ENCODE measurements at regions not wholly inside any gene's neighbourhood (a gene's known extent, or its start where the extent isn't known, plus 50 kb on each side); places are given as distances from the start of the nearest gene placed in this dataset.
A peak's percentile ranks its signal among the peaks of the same experiment; 100 is the strongest.

DNA sequence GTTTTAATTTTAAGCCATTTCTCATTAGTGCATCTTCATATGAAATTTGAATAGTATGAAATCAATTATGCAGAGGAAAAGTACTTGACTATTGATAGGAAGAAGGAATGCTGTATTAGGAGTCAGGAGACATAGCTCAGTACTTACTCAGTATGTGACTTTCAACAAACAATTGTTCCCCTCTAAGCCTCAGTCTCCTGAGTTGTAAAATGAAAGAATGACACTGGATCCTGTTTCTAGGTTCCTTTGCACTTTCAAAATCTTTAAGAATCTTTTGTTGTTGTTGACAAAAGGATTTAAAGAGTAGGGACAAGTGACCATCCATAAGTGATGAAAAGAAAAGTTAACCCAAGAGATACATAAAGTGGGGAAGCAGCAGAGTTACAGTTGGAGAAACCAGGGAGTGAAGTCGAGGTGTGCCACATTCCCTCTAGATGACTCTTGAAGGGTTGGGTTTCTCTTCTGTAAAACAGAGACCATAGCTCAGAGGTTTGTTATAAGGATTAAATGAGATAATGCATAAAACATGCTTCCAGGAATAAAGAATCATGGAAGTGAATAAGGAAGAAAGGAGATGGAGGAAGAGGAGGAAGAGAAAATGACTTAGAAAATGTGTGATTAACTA, 105.7 kb upstream of the KCNJ15 start:
- 95% methylated on average over 1 of the region's 1 CpG for WGBS
- DNase-seq (ENCODE audit: low read depth in 6 of 9, low spot score in 9 of 9), result no peak
- H3K4me3 ChIP-seq (ENCODE audit: low read length in 2 of 2), result no peak overlapping the region
- H3K4me1 ChIP-seq (ENCODE audit: control insufficient read depth in 2 of 2, insufficient read depth in 2 of 2, low read length in 2 of 2), result no peaks in the 10 kb centered on the region
- H3K36me3 ChIP-seq (ENCODE audit: control insufficient read depth in 2 of 2, insufficient read depth in 2 of 2, low read length in 1 of 2), result no peaks in the 10 kb centered on the region
- no peak overlapping the region for H3K27ac ChIP-seq (ENCODE audit: low read depth in 1 of 2, low read length in 1 of 2)
- H3K27me3 ChIP-seq (ENCODE audit: control insufficient read depth in 2 of 2, insufficient read depth in 1 of 2, low read length in 1 of 2), result no peaks in the 10 kb centered on the region
- H3K9me3 ChIP-seq (ENCODE audit: control insufficient read depth in 2 of 2, insufficient read depth in 1 of 2, low read length in 1 of 2), result no peaks in the 10 kb centered on the region

DNA sequence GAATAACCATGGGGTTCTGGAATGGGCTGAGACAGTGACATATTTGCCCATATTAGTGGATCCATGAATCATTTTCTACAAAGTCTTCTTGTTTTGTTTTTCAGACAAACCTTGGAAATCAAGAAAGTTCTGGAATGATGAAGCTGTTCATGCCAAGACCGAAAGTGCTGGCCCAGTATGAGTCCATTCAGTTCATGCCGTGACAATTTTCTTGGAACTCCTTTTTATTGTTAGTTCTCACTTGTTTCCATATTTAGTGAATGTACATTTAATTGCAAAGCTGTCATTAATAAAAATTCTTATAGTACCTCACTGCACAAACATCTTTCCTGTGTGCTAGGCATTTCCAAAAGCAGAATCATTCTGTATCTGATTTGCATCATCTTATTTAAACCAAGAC, 100.6 kb upstream of the KCNJ15 start:
- H3K27me3 ChIP-seq (ENCODE audit: control insufficient read depth in 2 of 2, insufficient read depth in 1 of 2, low read length in 1 of 2), result no peaks in the 10 kb centered on the region
- H3K27ac ChIP-seq (ENCODE audit: low read depth in 1 of 2, low read length in 1 of 2), result no peak overlapping the region
- WGBS, result 96% methylated on average over 2 of the region's 2 CpGs
- H3K4me3 ChIP-seq (ENCODE audit: low read length in 2 of 2), result no peak overlapping the region
- no peaks in the 10 kb centered on the region for H3K4me1 ChIP-seq (ENCODE audit: control insufficient read depth in 2 of 2, insufficient read depth in 2 of 2, low read length in 2 of 2)
- H3K36me3 ChIP-seq (ENCODE audit: control insufficient read depth in 2 of 2, insufficient read depth in 2 of 2, low read length in 1 of 2), result no peaks in the 10 kb centered on the region
- H3K9me3 ChIP-seq (ENCODE audit: control insufficient read depth in 2 of 2, insufficient read depth in 1 of 2, low read length in 1 of 2), result no peaks in the 10 kb centered on the region
- DNase-seq (ENCODE audit: low read depth in 6 of 9, low spot score in 9 of 9), result no peak

DNA sequence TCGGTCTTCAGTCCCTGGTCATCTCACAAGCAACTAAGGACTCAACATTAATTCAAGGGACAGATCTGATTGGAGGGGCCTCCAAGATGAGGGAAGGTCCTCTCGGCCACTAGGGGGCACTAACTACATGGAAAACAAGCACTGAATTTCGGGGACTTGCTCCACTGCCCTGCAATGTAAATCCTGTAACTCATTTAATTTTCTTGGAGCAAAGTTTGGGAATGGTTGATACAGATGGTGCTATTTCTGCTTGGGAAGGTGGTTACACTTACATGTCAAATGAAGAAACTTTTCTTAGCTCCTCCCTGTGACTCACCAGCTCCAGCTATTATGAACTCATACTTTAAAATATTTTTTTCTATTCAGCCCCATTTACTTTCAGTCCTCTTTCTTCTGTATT, 97.4 kb upstream of the KCNJ15 start:
- H3K9me3 ChIP-seq (ENCODE audit: control insufficient read depth in 2 of 2, insufficient read depth in 1 of 2, low read length in 1 of 2), result no peaks in the 10 kb centered on the region
- WGBS, result 17% methylated on average over 3 of the region's 3 CpGs
- H3K4me1 ChIP-seq (ENCODE audit: control insufficient read depth in 2 of 2, insufficient read depth in 2 of 2, low read length in 2 of 2), result no peaks in the 10 kb centered on the region
- no peak overlapping the region for H3K4me3 ChIP-seq (ENCODE audit: low read length in 2 of 2)
- no peaks in the 10 kb centered on the region for H3K36me3 ChIP-seq (ENCODE audit: control insufficient read depth in 2 of 2, insufficient read depth in 2 of 2, low read length in 1 of 2)
- peak; percentile 6 to 59 (median 39) for DNase-seq (ENCODE audit: low read depth in 6 of 9, low spot score in 9 of 9)
- H3K27ac ChIP-seq (ENCODE audit: low read depth in 1 of 2, low read length in 1 of 2), result no peak overlapping the region
- no peaks in the 10 kb centered on the region for H3K27me3 ChIP-seq (ENCODE audit: control insufficient read depth in 2 of 2, insufficient read depth in 1 of 2, low read length in 1 of 2)

GRCh38 chr21:38165466-38166172, 91.2 kb upstream of the KCNJ15 start:
- Histone ChIP-seq H3K4me1 (ENCODE audit: control insufficient read depth in 2 of 2, insufficient read depth in 2 of 2, low read length in 2 of 2) (no peaks in the 10 kb centered on the region), H3K36me3 (ENCODE audit: control insufficient read depth in 2 of 2, insufficient read depth in 2 of 2, low read length in 1 of 2) (no peaks in the 10 kb centered on the region), H3K4me3 (ENCODE audit: low read length in 2 of 2) (no peak overlapping the region), H3K9me3 (ENCODE audit: control insufficient read depth in 2 of 2, insufficient read depth in 1 of 2, low read length in 1 of 2) (no peaks in the 10 kb centered on the region), H3K27me3 (ENCODE audit: control insufficient read depth in 2 of 2, insufficient read depth in 1 of 2, low read length in 1 of 2) (peaks cover 0 to 2% of the 10 kb centered on the region in 2 donors), H3K27ac (ENCODE audit: low read depth in 1 of 2, low read length in 1 of 2) (no peak overlapping the region)
- no peak for DNase-seq (ENCODE audit: low read depth in 6 of 9, low spot score in 9 of 9)
- 87% methylated on average over 10 of the region's 10 CpGs for WGBS

DNA sequence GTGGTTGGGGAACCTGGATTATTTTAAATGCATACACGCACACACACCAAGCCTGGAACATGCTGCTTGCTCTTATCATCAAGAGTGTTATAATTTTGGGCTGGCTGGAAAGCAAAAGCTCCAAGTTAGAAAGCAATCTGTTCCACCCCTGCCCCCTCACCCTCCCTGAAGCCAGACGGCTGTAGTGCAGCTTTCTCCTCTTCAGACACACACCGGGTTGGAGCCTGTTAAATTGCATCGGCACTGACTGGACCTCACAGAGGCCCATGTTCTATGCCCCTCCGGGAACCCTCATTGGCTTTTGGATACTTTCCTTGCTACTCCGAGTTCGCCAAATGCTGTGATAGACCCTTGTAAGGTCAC, 90.6 kb upstream of the KCNJ15 start:
- Histone ChIP-seq H3K36me3 (ENCODE audit: control insufficient read depth in 2 of 2, insufficient read depth in 2 of 2, low read length in 1 of 2) (no peaks in the 10 kb centered on the region), H3K4me3 (ENCODE audit: low read length in 2 of 2) (no peak overlapping the region), H3K4me1 (ENCODE audit: control insufficient read depth in 2 of 2, insufficient read depth in 2 of 2, low read length in 2 of 2) (no peaks in the 10 kb centered on the region), H3K27me3 (ENCODE audit: control insufficient read depth in 2 of 2, insufficient read depth in 1 of 2, low read length in 1 of 2) (peaks cover 0 to 2% of the 10 kb centered on the region in 2 donors), H3K27ac (ENCODE audit: low read depth in 1 of 2, low read length in 1 of 2) (no peak overlapping the region), H3K9me3 (ENCODE audit: control insufficient read depth in 2 of 2, insufficient read depth in 1 of 2, low read length in 1 of 2) (no peaks in the 10 kb centered on the region)
- DNase-seq (ENCODE audit: low read depth in 6 of 9, low spot score in 9 of 9), result no peak
- 85% methylated on average over 7 of the region's 7 CpGs for whole genome bisulfite sequencing

DNA sequence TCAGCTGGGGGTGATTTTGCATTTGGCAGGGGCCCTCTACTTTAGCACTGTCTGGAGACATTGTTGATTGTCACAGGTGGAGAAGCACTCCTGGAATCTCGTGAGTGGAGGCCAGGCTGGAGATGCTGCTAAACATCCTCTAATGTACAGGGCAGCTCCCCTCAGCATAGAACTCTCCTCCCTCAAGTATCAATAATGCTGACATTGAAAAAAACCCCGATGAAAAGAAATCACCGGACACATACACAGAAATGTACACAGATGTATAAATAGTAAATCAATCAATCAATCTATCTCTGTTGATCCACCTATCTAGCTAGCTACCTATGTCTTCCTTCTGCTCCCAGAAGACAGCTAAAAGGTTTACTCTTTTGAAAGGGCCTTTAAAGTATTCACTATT, 89.4 kb upstream of the KCNJ15 start:
- Histone ChIP-seq H3K36me3 (ENCODE audit: control insufficient read depth in 2 of 2, insufficient read depth in 2 of 2, low read length in 1 of 2) (no peaks in the 10 kb centered on the region), H3K27ac (ENCODE audit: low read depth in 1 of 2, low read length in 1 of 2) (no peak overlapping the region), H3K4me3 (ENCODE audit: low read length in 2 of 2) (no peak overlapping the region), H3K27me3 (ENCODE audit: control insufficient read depth in 2 of 2, insufficient read depth in 1 of 2, low read length in 1 of 2) (peaks cover 0 to 2% of the 10 kb centered on the region in 2 donors), H3K4me1 (ENCODE audit: control insufficient read depth in 2 of 2, insufficient read depth in 2 of 2, low read length in 2 of 2) (no peaks in the 10 kb centered on the region), H3K9me3 (ENCODE audit: control insufficient read depth in 2 of 2, insufficient read depth in 1 of 2, low read length in 1 of 2) (no peaks in the 10 kb centered on the region)
- no peak for DNase-seq (ENCODE audit: low read depth in 6 of 9, low spot score in 9 of 9)
- WGBS, result 93% methylated on average over 3 of the region's 3 CpGs

GRCh38 chr21:38170283-38170682, 86.5 kb upstream of the KCNJ15 start:
- H3K27ac ChIP-seq (ENCODE audit: low read depth in 1 of 2, low read length in 1 of 2), result no peak overlapping the region
- no peaks in the 10 kb centered on the region for H3K36me3 ChIP-seq (ENCODE audit: control insufficient read depth in 2 of 2, insufficient read depth in 2 of 2, low read length in 1 of 2)
- H3K9me3 ChIP-seq (ENCODE audit: control insufficient read depth in 2 of 2, insufficient read depth in 1 of 2, low read length in 1 of 2), result no peaks in the 10 kb centered on the region
- no peak overlapping the region for H3K4me3 ChIP-seq (ENCODE audit: low read length in 2 of 2)
- H3K27me3 ChIP-seq (ENCODE audit: control insufficient read depth in 2 of 2, insufficient read depth in 1 of 2, low read length in 1 of 2), result peaks cover 0 to 2% of the 10 kb centered on the region in 2 donors
- no peaks in the 10 kb centered on the region for H3K4me1 ChIP-seq (ENCODE audit: control insufficient read depth in 2 of 2, insufficient read depth in 2 of 2, low read length in 2 of 2)
- peak in 1 of 9 donors; percentile 4 for DNase-seq (ENCODE audit: low read depth in 6 of 9, low spot score in 9 of 9)
- WGBS, result 44% methylated on average over 2 of the region's 2 CpGs

DNA sequence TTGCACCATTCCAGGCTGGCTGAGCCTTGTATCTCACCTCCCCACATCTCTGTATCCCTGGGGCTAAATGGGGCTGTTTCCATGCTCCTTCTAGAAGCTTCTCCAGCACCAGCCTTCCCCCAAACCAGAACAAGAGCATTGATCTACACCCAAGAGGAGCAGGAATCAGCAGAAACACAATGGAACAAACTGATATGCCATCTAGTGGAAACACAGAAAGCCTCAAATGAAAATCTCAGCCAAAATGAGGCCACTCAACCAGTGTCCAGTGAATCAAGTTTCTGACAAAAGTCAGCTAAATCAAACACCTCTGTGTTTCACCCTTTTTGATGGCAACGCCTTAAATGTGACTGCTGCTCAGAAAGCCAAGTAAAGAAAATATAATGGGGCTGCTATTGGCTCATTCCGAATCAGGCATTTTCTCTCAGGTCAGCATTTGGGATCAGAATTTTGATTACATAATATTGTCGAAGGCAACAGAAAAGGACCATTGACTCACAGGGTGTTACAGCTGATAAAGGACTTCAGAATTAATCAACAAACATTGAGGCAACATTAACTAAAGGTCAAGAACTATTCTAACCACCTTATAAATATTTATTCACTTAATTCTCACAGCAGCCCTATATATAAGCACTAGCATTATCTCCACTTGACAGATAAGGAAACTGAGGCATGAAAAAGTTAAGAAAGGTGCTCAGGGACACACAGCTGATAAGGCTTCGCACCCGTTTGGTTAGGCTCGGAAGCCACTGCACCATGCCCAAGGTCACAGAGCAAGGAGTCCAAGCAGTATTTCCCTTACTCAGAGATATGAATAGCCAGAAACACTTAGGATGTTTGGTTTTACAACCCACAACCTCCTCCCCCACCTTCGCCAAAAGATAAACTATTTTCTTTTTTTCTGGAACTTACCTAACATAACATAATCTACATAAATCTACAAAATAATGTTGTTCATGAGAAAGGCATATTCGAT, 85.8 kb upstream of the KCNJ15 start:
- Histone ChIP-seq H3K4me3 (ENCODE audit: low read length in 2 of 2) (no peak overlapping the region), H3K27ac (ENCODE audit: low read depth in 1 of 2, low read length in 1 of 2) (no peak overlapping the region), H3K4me1 (ENCODE audit: control insufficient read depth in 2 of 2, insufficient read depth in 2 of 2, low read length in 2 of 2) (no peaks in the 10 kb centered on the region), H3K27me3 (ENCODE audit: control insufficient read depth in 2 of 2, insufficient read depth in 1 of 2, low read length in 1 of 2) (no peaks in the 10 kb centered on the region), H3K36me3 (ENCODE audit: control insufficient read depth in 2 of 2, insufficient read depth in 2 of 2, low read length in 1 of 2) (no peaks in the 10 kb centered on the region), H3K9me3 (ENCODE audit: control insufficient read depth in 2 of 2, insufficient read depth in 1 of 2, low read length in 1 of 2) (no peaks in the 10 kb centered on the region)
- 93% methylated on average over 8 of the region's 8 CpGs for WGBS
- no peak for DNase-seq (ENCODE audit: low read depth in 6 of 9, low spot score in 9 of 9)
